SK-N-MC (cell line): ENCODE measurements at regions not wholly inside any gene's neighbourhood (a gene's known extent, or its start where the extent isn't known, plus 50 kb on each side); places are given as distances from the start of the nearest gene placed in this dataset.

Experiments used
- EZH2 ChIP-seq: fragments of 200-600 bp; sonication (generic); IDR thresholded peaks from one replicate; pipeline ENCODE4 v1.6.1; 2017; ENCODE audit warnings: antibody characterized with exemption
- FOXP2 ChIP-seq: optimal IDR thresholded peaks from 2 replicates; pipeline ENCODE3; 2011; ENCODE audit warnings: mild to moderate bottlenecking, moderate library complexity; ENCODE audit not compliant: insufficient read depth; ENCODE audit errors: extremely low read length, control extremely low read depth
- POLR2AphosphoS5 ChIP-seq: IDR thresholded peaks from 2 replicates; pipeline ENCODE4 v1.6.1; 2012; ENCODE audit warnings: mild to moderate bottlenecking, low read depth, low read length, borderline replicate concordance

DNA sequence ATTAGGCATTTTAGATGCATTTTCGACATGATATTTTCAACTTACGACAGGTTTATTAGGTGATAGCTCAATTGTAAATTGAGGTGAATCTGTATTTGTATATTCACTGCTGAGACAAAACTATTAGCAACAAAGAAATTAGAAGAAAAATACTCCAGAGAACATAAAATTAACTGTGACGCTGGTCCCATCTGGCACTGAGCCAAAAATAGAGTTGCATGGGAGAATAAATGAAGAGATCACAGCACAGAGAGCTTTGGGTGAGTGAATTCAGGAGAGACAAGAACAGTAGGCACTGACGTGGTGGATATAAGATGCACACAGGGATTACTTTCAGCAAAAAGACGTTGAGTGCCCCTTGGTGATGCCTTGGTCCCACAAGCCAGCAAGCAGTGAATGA, 306.2 kb upstream of the RAB6C start:
- TF ChIP-seq FOXP2 (no peak), EZH2 (no peak), POLR2AphosphoS5 (no peak)
